Thoracic aorta (tissue), 2 donors: ENCODE measurements at regions not wholly inside any gene's neighbourhood (a gene's known extent, or its start where the extent isn't known, plus 50 kb on each side); places are given as distances from the start of the nearest gene placed in this dataset.

Source experiments
- ATAC-seq: fragments of 150-250 bp; one replicate; pipeline ENCODE4 v1.8.0; 2017; ENCODE audit warnings: low read depth; ENCODE audit not compliant: insufficient number of reproducible peaks, low FRiP score
- DNase-seq: peaks from one replicate; pipeline ENCODE4 v3.0.0-alpha.2; 2020; ENCODE audit warnings: low spot score
- H3K27ac ChIP-seq, 2 donors: fragments of 200-600 bp; sonication (generic); 1 replicate in 1 of 2; 2 replicates in 1 of 2; pipeline ENCODE4 v1.5.1; 2016; ENCODE audit warnings: mild to moderate bottlenecking in 2 of 2, moderate library complexity in 2 of 2
- H3K27me3 ChIP-seq: fragments of 200-600 bp; sonication (generic); replicated peaks from 2 replicates; pipeline ENCODE4 v1.6.0; 2016; ENCODE audit warnings: mild to moderate bottlenecking; ENCODE audit not compliant: insufficient read depth
- H3K36me3 ChIP-seq: fragments of 200-600 bp; sonication (generic); one replicate; pipeline ENCODE4 v1.5.1; 2016
- H3K4me1 ChIP-seq, 2 donors: fragments of 200-600 bp; sonication (generic); 1 replicate in 1 of 2; 2 replicates in 1 of 2; pipeline versions ENCODE4 v1.5.1 to v1.6.0; 2016; ENCODE audit warnings: low read depth in 2 of 2, mild to moderate bottlenecking in 1 of 2; ENCODE audit not compliant: control insufficient read depth in 1 of 2
- H3K4me3 ChIP-seq: fragments of 200-600 bp; sonication (generic); 2 replicates; pipeline ENCODE4 v1.5.1; 2016; ENCODE audit warnings: mild to moderate bottlenecking
- H3K9me3 ChIP-seq: fragments of 200-600 bp; sonication (generic); 2 replicates; pipeline ENCODE4 v1.5.1; 2016
- TF ChIP-seq, protein P1 (sequence below): fragments of 200-600 bp; sonication (generic); IDR thresholded peaks from one replicate; pipeline ENCODE4 v1.5.1; 2019; ENCODE audit warnings: antibody characterized with exemption

DNA sequence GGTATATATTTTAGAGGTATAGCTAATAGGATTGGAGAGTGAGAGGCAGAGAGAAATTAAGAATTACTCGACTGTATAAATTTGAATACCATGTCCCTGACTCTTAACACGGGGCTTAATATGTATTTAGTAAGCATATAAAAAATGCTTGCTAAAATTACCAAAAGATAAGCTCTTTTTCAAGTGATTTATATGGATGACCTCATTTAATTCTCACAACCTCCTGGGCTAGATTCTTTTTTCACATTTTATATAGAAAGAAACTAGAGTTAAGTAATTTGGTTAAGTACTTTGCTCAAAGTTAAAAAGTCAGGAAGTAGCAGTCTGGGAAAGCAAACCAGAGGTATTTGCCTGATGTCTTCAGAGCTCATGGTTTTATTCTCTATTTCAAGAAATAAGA is 963.5 kb upstream of the SOX9 start:
- Histone ChIP-seq H3K36me3 (no peaks in the 10 kb centered on the region), H3K27ac (no peak overlapping the region)

DNA sequence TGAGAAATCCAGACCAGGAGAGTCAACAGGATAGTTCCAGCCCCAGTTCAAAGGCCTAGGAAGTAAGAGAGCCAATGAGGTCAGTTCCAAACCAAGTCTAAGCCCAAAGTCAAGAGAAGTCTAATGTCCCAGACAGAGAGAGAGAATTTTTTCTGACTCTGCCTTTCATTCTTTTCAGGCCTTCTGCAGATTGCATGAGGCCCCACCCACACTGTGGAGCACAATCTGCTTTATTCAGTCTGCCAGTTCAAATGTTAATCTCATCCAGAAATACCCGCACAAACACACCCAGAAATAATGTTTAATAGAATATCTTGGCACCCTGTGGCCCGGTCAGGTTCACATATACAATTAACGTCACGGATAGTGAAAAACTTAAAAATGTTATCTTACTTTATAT is 962.4 kb upstream of the SOX9 start:
- no peak overlapping the region for H3K4me3 ChIP-seq
- DNase-seq (no peak), ATAC-seq (no peak)
- H3K9me3 ChIP-seq: no peaks in the 10 kb centered on the region
- no peaks in the 10 kb centered on the region for H3K36me3 ChIP-seq
- no peaks in the 10 kb centered on the region for H3K4me1 ChIP-seq
- TF ChIP-seq, protein P1, sequence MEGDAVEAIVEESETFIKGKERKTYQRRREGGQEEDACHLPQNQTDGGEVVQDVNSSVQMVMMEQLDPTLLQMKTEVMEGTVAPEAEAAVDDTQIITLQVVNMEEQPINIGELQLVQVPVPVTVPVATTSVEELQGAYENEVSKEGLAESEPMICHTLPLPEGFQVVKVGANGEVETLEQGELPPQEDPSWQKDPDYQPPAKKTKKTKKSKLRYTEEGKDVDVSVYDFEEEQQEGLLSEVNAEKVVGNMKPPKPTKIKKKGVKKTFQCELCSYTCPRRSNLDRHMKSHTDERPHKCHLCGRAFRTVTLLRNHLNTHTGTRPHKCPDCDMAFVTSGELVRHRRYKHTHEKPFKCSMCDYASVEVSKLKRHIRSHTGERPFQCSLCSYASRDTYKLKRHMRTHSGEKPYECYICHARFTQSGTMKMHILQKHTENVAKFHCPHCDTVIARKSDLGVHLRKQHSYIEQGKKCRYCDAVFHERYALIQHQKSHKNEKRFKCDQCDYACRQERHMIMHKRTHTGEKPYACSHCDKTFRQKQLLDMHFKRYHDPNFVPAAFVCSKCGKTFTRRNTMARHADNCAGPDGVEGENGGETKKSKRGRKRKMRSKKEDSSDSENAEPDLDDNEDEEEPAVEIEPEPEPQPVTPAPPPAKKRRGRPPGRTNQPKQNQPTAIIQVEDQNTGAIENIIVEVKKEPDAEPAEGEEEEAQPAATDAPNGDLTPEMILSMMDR: no peak
- H3K27ac ChIP-seq: no peak overlapping the region
- H3K27me3 ChIP-seq: no peaks in the 10 kb centered on the region

More for the DNA sequence above, 963.5 kb upstream of the SOX9 start:
- ATAC-seq (no peak), DNase-seq (no peak)
- no peaks in the 10 kb centered on the region for H3K4me1 ChIP-seq
- TF ChIP-seq, protein P1: no peak
- H3K27me3 ChIP-seq: no peaks in the 10 kb centered on the region
- no peak overlapping the region for H3K4me3 ChIP-seq
- no peaks in the 10 kb centered on the region for H3K9me3 ChIP-seq

DNA sequence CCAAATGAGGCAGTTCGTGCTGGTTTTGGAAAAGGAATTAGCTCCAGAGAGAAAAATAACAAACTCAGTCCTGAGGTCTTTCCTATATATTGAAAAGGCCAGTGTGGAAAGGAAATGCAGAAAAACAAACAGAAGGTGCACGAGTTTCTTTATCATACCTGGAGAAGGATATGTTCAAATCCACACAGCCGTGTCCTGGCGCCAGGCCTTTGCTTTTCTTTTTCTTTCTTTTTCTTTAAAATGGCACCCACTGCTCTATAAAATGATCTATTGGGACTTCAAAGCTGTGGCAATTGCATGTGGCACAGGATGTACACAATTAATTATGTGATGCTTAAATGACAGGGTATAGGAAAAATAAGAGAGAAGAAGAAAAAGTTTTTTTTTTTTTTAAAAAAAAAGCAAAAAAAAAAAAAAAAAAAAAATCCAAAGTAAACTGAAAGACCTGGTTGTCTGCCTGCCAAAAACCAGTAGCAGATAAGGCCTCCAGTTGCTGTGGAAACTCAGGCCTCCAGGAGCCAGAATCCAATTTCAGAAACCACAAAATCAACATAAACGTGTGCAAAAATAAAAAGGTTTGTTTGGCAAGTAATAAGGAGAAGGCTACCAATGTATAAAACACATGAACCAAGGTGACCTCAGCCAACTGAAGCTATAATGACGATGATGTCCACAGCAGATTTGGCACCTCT is 957.6 kb upstream of the SOX9 start:
- Histone ChIP-seq H3K4me3 (no peak overlapping the region), H3K4me1 (no peaks in the 10 kb centered on the region), H3K9me3 (no peaks in the 10 kb centered on the region), H3K27me3 (no peaks in the 10 kb centered on the region), H3K27ac (no peak overlapping the region), H3K36me3 (no peaks in the 10 kb centered on the region)
- ATAC-seq: no peak
- DNase-seq: no peak
- TF ChIP-seq, protein P1: no peak

DNA sequence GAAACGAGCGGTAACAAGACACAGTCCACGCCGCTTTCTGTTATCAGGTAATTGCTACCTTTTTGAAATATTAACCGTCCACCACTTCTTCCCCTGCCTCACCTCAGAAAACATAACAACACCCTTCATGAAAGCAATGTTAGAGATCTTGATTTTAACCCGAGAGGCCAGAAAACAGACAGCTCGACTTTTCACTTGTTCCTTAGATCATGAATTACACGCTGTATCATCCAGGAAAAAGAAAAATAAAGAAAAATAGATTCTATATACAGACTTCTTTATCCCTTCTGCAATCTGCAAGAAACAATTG is 957.1 kb upstream of the SOX9 start:
- TF ChIP-seq, protein P1: no peak
- Histone ChIP-seq H3K36me3 (no peaks in the 10 kb centered on the region), H3K27me3 (no peaks in the 10 kb centered on the region), H3K4me3 (no peak overlapping the region), H3K9me3 (no peaks in the 10 kb centered on the region), H3K27ac (no peak overlapping the region), H3K4me1 (no peaks in the 10 kb centered on the region)
- ATAC-seq: no peak
- no peak for DNase-seq

DNA sequence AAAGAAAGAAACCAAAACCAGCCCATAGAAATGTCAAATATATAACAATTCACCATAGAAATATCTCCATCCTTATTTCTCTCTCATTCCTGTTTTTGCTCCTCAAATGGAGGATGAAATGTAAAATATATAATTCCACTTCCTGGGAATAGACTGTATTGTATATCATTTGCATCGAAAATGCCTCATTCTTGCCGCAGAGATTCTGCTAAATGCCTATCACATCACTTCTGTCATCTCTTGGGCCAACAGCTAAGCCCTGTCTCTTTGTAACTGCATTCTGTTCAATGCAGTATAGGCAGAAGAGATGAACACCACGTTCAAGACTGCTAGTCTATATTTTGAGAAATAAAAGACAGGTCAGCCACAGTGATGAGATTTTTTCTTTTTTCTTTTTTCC is 956.3 kb upstream of the SOX9 start:
- Histone ChIP-seq H3K9me3 (no peaks in the 10 kb centered on the region), H3K4me1 (no peaks in the 10 kb centered on the region), H3K4me3 (no peak overlapping the region), H3K27ac (no peak overlapping the region), H3K27me3 (no peaks in the 10 kb centered on the region), H3K36me3 (no peaks in the 10 kb centered on the region)
- DNase-seq: no peak
- TF ChIP-seq, protein P1: no peak
- no peak for ATAC-seq
